ENCODE measurements at regions not wholly inside any gene's neighbourhood (a gene's known extent, or its start where the extent isn't known, plus 50 kb on each side); places are given as distances from the start of the nearest gene placed in this dataset.

DNA sequence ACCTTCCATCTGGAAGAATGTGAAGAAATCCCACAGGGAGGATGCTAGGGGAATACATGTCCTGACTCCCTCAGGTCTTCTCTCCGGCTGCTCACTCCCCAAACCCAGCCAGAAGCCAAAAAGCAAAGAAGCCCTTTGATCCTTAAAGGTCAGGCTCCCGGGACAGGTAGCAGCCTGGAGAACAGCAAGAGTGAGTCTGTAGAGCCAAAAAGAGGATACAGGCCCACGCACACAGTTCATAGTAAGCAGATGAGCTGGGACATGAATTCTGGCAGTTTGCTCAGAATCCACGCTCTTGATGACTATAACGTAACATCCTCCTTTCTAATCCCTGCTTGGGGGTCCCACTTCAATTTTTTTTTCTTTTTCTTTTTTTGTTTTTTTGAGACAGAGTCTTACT, 72.0 kb upstream of the SLC44A1 start:
- Histone ChIP-seq H3K36me3 (no peaks in the 10 kb centered on the region), H3K27ac (no peak overlapping the region), H3K4me3 (no peak overlapping the region), H3K9me3 (no peaks in the 10 kb centered on the region), H3K4me1 (no peaks in the 10 kb centered on the region), H3K27me3 (no peaks in the 10 kb centered on the region)
- no peak for TF ChIP-seq POLR2A (IDR thresholded peaks at IDR 0.05)
- TF ChIP-seq, protein P1, sequence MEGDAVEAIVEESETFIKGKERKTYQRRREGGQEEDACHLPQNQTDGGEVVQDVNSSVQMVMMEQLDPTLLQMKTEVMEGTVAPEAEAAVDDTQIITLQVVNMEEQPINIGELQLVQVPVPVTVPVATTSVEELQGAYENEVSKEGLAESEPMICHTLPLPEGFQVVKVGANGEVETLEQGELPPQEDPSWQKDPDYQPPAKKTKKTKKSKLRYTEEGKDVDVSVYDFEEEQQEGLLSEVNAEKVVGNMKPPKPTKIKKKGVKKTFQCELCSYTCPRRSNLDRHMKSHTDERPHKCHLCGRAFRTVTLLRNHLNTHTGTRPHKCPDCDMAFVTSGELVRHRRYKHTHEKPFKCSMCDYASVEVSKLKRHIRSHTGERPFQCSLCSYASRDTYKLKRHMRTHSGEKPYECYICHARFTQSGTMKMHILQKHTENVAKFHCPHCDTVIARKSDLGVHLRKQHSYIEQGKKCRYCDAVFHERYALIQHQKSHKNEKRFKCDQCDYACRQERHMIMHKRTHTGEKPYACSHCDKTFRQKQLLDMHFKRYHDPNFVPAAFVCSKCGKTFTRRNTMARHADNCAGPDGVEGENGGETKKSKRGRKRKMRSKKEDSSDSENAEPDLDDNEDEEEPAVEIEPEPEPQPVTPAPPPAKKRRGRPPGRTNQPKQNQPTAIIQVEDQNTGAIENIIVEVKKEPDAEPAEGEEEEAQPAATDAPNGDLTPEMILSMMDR (IDR thresholded peaks at IDR 0.05) = no peak
- no peak for DNase-seq
- intact Hi-C loops (cut with DNase I; ENCODE audit: low total_unique reads) = no loop called here

DNA sequence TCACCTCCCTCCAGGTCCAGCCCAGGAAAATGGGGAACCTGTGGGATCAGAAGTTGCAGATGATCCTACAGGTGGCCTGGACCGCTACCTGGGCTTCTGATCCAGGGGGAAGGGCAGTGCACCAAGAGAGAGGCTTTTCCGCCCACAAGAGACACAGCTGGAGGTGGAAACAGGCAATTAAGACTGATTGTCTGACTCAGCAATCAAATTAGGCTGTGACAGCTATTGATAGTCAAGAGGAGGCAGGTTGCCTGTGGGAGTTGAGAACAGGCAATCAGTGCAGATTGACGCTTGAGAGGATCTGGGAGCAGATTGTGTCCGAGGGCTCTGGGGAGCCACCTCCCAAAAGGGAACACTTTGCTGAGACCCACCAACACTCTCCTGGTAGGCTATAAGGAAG, 71.1 kb upstream of the SLC44A1 start:
- Histone ChIP-seq H3K36me3 (no peaks in the 10 kb centered on the region), H3K4me3 (no peak overlapping the region), H3K4me1 (no peaks in the 10 kb centered on the region), H3K9me3 (no peaks in the 10 kb centered on the region), H3K27ac (no peak overlapping the region), H3K27me3 (no peaks in the 10 kb centered on the region)
- TF ChIP-seq, protein P1 (IDR thresholded peaks at IDR 0.05) = no peak
- no peak for TF ChIP-seq POLR2A (IDR thresholded peaks at IDR 0.05)
- no peak for DNase-seq
- intact Hi-C loops (cut with DNase I; ENCODE audit: low total_unique reads) = no loop called here

DNA sequence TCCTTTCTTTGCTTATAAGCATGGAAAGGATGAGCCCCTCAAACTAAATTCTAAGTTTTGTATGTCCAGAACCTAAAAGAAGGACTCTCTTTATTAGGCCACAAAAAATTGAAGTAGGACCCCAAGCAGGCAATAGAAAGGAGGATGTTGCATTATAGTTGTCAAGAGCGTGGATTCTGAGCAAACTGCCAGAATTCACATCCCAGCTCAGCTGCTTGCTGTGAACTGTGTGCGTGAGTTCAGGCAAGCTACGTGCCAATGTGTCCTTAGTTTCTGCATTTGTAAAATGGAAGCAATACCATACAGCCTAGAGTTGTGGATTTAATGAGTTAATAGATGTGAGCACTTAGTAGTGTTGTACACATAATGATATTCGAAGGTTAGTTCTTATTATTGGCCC, 70.6 kb upstream of the SLC44A1 start:
- Histone ChIP-seq H3K27ac (no peak overlapping the region), H3K4me1 (no peaks in the 10 kb centered on the region), H3K4me3 (no peak overlapping the region), H3K27me3 (no peaks in the 10 kb centered on the region), H3K36me3 (no peaks in the 10 kb centered on the region), H3K9me3 (no peaks in the 10 kb centered on the region)
- TF ChIP-seq, protein P1 (IDR thresholded peaks at IDR 0.05) = no peak
- no peak for TF ChIP-seq POLR2A (IDR thresholded peaks at IDR 0.05)
- DNase-seq = no peak
- intact Hi-C loops (cut with DNase I; ENCODE audit: low total_unique reads) = no loop called here

DNA sequence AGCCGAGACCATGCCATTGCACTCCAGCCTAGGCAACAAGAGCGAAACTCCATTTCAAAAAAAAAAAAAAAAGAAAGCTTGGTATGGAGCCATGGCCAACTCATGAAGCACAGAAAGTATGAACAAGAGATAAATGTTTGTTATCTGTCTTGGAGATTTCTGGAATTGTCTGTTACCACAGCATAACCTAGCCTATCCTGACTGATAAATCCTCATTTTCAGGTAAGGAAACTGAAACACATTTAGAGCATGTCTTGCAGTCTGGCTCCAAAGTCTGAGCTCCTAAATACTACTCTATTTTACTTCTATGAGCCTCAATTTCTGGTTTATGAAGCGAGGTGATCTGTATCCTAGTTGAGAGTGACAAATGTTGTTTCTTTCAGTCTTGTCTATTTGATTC, 68.3 kb upstream of the SLC44A1 start:
- TF ChIP-seq POLR2A (IDR thresholded peaks at IDR 0.05) = no peak
- TF ChIP-seq, protein P1 (IDR thresholded peaks at IDR 0.05) = no peak
- Histone ChIP-seq H3K27ac (no peak overlapping the region), H3K4me3 (no peak overlapping the region), H3K27me3 (no peaks in the 10 kb centered on the region), H3K4me1 (no peaks in the 10 kb centered on the region), H3K36me3 (no peaks in the 10 kb centered on the region), H3K9me3 (no peaks in the 10 kb centered on the region)
- intact Hi-C loops (cut with DNase I; ENCODE audit: low total_unique reads) = no loop called here
- DNase-seq = no peak

DNA sequence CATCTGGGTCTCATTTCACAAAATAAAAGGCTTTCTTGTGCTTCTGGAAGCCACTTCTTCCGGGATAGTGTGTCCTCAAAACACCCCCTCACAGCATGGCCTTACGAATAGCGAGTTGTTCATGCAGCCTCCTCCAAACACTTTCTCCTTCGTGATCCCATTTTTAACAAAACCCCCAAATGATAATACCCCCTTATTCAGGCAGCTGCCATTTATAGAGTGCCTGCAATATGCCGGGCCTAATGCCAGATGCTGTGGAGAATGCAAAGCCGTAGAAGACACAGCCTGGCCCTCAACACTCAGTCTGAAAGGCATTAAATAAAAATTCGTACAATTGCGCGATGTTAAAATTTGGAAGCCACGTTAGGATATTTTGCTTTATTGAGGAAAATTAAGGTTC, 66.4 kb upstream of the SLC44A1 start:
- TF ChIP-seq POLR2A (IDR thresholded peaks at IDR 0.05) = no peak
- TF ChIP-seq, protein P1 (IDR thresholded peaks at IDR 0.05) = no peak
- H3K9me3 ChIP-seq = no peaks in the 10 kb centered on the region
- H3K4me1 ChIP-seq = no peaks in the 10 kb centered on the region
- H3K27ac ChIP-seq = no peak overlapping the region
- no peak overlapping the region for H3K4me3 ChIP-seq
- no peaks in the 10 kb centered on the region for H3K36me3 ChIP-seq
- no peaks in the 10 kb centered on the region for H3K27me3 ChIP-seq
- DNase-seq = no peak
- intact Hi-C loops (cut with DNase I; ENCODE audit: low total_unique reads) = no loop called here
